COLO668 (cell line): ENCODE measurements at regions not wholly inside any gene's neighbourhood (a gene's known extent, or its start where the extent isn't known, plus 50 kb on each side); places are given as distances from the start of the nearest gene placed in this dataset.

ENCODE experiments used
- DNase-seq: peaks from one replicate; lab custom pipeline; 2025; ENCODE audit not compliant: unreplicated experiment; lab: John Stamatoyannopoulos, UW

- no peak for DNase-seq
Measured at GRCh38 chr5:77846422-77847128, 70.4 kb upstream of the TBCA start.

- no peak for DNase-seq
Measured at GRCh38 chr5:77845324-77845646, 69.1 kb upstream of the TBCA start.

GRCh38 chr5:77844623-77845323 is 68.6 kb upstream of the TBCA start:
- DNase-seq = no peak

- no peak for DNase-seq
Measured at GRCh38 chr5:77844373-77844622, 68.2 kb upstream of the TBCA start.

- no peak for DNase-seq
Measured at GRCh38 chr5:77843570-77844372, 67.6 kb upstream of the TBCA start.

GRCh38 chr5:77842243-77842642 is 66.1 kb upstream of the TBCA start:
- DNase-seq = no peak

GRCh38 chr5:77841616-77842015 is 65.5 kb upstream of the TBCA start:
- DNase-seq = no peak

GRCh38 chr5:77840930-77841329 is 64.8 kb upstream of the TBCA start:
- DNase-seq = no peak

- no peak for DNase-seq
Measured at GRCh38 chr5:77839691-77840090, 63.6 kb upstream of the TBCA start.

- no peak for DNase-seq
Measured at GRCh38 chr5:77832938-77833337, 56.8 kb upstream of the TBCA start.

GRCh38 chr5:77832166-77832770 is 56.1 kb upstream of the TBCA start:
- DNase-seq = no peak

GRCh38 chr5:77828445-77828844 is 52.3 kb upstream of the TBCA start:
- no peak for DNase-seq
